Neutrophil (primary cell): ENCODE measurements at regions not wholly inside any gene's neighbourhood (a gene's known extent, or its start where the extent isn't known, plus 50 kb on each side); places are given as distances from the start of the nearest gene placed in this dataset.

Experiments used
- H3K27ac ChIP-seq: fragments of 200-600 bp; sonication (generic); 2 replicates; pipeline ENCODE4 v1.5.1; 2016; ENCODE audit warnings: mild to moderate bottlenecking, moderate library complexity
- H3K27me3 ChIP-seq: fragments of 200-600 bp; sonication (generic); 2 replicates; pipeline ENCODE4 v1.6.0; 2016; ENCODE audit warnings: mild to moderate bottlenecking
- H3K36me3 ChIP-seq: fragments of 200-600 bp; sonication (generic); 2 replicates; pipeline ENCODE4 v1.5.1; 2017
- H3K4me1 ChIP-seq, 2 experiments: fragments of 200-600 bp in 1 of 2; sonication (generic) in 1 of 2; 1 replicate in 1 of 2; 2 replicates in 1 of 2; pipeline versions ENCODE4 v1.5.1 to v1.6.1; 2013 to 2016; ENCODE audit warnings: low read depth in 1 of 2, low read length in 1 of 2, mild to moderate bottlenecking in 1 of 2, moderate library complexity in 1 of 2; ENCODE audit not compliant: control insufficient read depth in 1 of 2, insufficient read depth in 1 of 2
- H3K4me3 ChIP-seq, 2 experiments: fragments of 200-600 bp in 1 of 2; sonication (generic) in 1 of 2; 1 replicate in 1 of 2; 2 replicates in 1 of 2; pipeline ENCODE4 v1.5.1; 2013 to 2016; ENCODE audit warnings: low read depth in 1 of 2, low read length in 1 of 2, mild to moderate bottlenecking in 1 of 2, moderate library complexity in 1 of 2
- H3K9me3 ChIP-seq: fragments of 200-600 bp; sonication (generic); 2 replicates; pipeline ENCODE4 v1.5.1; 2016
- CTCF ChIP-seq: fragments of 200-600 bp; sonication (generic); IDR thresholded peaks from 2 replicates; pipeline ENCODE4 v1.5.1; 2016; ENCODE audit warnings: antibody characterized with exemption

DNA sequence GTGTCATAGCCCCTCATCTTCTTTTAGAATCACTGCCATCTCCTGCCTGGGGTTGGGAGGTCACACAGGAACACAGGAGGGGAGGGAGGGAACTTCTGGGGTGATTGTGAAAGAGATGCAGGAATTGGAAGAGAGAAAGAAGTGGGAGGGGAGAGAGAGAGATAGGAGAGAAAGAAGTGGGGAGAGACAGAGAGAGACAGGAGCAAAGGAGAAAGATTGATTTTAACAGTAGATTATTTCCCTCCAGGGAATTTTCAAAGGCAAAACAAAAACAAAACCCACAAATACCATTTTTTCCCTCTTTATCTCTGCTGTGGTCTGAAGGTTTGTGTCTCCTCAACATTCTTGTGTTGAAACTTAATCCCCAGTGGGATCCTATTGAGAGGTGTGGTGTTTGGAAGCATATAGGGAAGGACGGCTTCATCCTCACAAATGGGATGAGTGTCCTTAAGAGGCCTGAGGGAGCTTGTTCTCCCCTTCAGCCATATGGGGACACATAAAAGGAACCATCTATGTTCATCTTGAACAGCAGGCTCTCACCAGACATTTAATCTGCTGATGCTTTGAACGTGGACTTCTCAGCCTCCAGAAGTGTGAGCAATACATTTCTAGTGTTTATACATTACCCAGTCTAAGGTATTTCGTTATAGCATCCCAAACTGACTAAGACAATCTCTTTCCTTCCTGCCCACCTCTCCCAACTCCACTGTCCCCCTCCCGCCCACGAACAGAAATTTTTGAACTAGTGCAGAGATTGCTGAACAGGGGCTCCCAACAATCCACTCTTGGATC is 134.9 kb upstream of the MAX start:
- no peak for TF ChIP-seq CTCF
- Histone ChIP-seq H3K4me1 (peaks cover 4% of the 10 kb centered on the region in 2 experiments), H3K36me3 (no peaks in the 10 kb centered on the region), H3K27ac (no peak overlapping the region), H3K9me3 (no peaks in the 10 kb centered on the region), H3K27me3 (no peaks in the 10 kb centered on the region), H3K4me3 (no peak overlapping the region)

GRCh38 chr14:65237941-65238340 is 135.6 kb upstream of the MAX start:
- Histone ChIP-seq H3K27me3 (no peaks in the 10 kb centered on the region), H3K36me3 (no peaks in the 10 kb centered on the region), H3K27ac (no peak overlapping the region), H3K9me3 (no peaks in the 10 kb centered on the region), H3K4me3 (no peak overlapping the region), H3K4me1 (peaks cover 4% of the 10 kb centered on the region in 2 experiments)
- TF ChIP-seq CTCF = no peak

DNA sequence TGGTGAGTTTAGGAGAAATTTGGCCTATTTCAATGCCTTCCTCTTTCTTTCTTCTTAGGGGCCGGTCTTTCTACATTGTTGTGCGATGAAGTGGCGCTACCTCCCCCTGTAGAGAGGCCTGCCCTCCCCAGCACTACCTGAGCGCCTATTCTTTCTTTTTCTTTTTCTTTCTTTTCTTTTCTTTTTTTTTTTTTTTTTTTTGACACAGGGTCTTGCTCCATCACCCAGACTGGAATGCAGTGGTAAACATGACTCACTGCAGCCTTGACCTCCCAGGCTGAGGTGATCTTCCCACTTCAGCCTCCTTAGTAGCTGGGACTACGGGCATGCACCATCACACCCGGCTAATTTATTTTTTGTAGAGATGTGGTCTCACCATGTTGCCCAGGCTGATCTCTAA is 136.1 kb upstream of the MAX start:
- Histone ChIP-seq H3K27ac (no peak overlapping the region), H3K36me3 (no peaks in the 10 kb centered on the region), H3K4me1 (peaks cover 4% of the 10 kb centered on the region in 2 experiments), H3K9me3 (no peaks in the 10 kb centered on the region), H3K27me3 (no peaks in the 10 kb centered on the region), H3K4me3 (no peak overlapping the region)
- no peak for TF ChIP-seq CTCF

DNA sequence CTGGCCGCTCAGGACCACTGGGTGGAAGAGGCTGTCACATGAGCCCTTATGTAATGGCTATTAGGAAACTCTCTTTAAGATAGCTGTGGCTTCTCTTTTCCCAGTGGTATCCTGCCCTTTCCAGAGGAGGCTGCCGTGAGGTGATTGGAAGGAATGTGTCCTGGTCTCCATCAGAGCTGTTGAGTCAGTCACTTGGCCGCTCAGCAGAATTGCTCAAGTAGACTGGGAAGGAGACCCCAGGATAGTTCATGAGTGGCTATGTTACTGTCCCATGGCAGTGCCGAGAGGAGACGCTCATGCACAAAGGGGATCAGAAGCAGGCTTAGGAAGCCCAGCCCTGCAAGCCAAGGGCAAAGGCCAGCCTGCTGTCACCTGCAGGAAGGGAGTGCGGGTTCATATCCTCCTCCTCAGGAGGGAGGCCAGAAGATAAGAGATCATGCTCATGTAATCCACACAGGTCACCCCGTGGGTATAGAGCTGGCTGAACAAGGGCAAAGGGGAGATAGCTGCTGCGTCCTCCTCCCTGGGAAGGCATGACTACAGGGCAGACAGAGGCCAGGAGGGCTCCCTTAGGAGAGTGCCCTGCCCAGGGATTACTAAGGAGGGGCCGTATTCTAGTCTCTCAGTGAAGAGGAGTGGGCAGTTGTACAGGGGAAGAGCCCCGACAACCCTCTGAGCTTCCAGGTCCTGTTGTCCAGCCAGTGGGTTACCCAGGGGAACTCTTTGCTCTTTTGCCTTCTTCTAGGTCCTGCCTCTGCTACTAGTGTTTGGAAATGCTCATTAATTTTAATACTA is 137.0 kb upstream of the MAX start:
- peaks cover 4% of the 10 kb centered on the region in 2 experiments for H3K4me1 ChIP-seq
- no peaks in the 10 kb centered on the region for H3K9me3 ChIP-seq
- no peaks in the 10 kb centered on the region for H3K36me3 ChIP-seq
- H3K4me3 ChIP-seq = no peak overlapping the region
- H3K27me3 ChIP-seq = no peaks in the 10 kb centered on the region
- TF ChIP-seq CTCF = no peak
- H3K27ac ChIP-seq = no peak overlapping the region

GRCh38 chr14:65239938-65240296 is 137.6 kb upstream of the MAX start:
- H3K36me3 ChIP-seq = no peaks in the 10 kb centered on the region
- no peak overlapping the region for H3K27ac ChIP-seq
- peaks cover 4% of the 10 kb centered on the region in 2 experiments for H3K4me1 ChIP-seq
- no peak for TF ChIP-seq CTCF
- H3K27me3 ChIP-seq = no peaks in the 10 kb centered on the region
- no peaks in the 10 kb centered on the region for H3K9me3 ChIP-seq
- no peak overlapping the region for H3K4me3 ChIP-seq
